ENCODE measurements at regions not wholly inside any gene's neighbourhood (a gene's known extent, or its start where the extent isn't known, plus 50 kb on each side); places are given as distances from the start of the nearest gene placed in this dataset.

DNA sequence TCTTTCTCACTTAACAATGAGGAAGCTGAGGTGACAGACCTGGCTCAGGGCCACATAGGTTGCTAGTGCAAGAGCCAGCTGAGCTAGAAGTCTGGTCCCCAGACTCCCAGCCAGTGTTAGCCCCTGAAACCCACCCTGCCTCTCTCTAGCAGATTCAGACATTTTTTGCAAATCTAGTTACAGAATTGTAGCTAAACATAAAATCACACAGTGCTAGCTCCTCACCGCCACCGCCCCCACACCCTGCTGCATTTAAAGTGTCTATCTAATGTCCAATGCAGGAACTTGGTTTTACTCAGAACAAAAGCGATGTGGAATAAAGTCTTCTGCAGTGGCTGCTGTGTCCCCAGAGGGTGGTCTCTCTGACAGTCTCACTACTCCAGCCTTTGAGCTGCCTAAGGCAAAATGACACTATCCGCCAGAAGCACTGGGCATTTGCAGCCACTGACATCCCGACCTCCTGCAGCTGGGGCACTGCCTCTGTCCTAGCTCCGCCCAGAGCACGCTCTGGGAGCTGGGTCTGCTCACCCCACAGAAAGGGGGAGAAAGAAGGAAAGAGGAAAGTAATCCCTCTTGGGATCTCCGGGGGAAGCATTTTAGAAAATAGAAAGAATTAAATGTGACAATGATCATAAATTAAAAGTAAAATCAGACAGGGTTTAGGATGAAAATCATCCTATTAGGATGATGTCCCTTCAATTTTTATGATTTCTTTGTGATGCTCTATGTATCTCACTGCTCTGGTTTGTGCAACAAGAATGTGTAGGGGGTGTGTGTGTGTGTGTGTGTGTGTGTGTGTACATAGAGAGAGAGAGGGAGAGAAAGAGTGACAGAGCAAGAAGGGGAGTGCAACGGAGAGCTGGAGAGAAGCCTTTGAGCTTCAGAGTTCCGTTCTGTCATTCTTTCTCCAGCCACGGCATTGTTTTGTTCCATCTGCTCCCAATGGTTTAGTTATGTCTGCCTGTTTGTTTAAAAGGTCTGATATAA lies 50.5 kb upstream of the ST8SIA3 start:
- H3K36me3 Mint-ChIP-seq (ENCODE audit: insufficient read depth, unreplicated experiment) = no peaks in the 10 kb centered on the region
- no TSS peak for BruUV-seq (replicated peaks)
- TF ChIP-seq, protein P1, sequence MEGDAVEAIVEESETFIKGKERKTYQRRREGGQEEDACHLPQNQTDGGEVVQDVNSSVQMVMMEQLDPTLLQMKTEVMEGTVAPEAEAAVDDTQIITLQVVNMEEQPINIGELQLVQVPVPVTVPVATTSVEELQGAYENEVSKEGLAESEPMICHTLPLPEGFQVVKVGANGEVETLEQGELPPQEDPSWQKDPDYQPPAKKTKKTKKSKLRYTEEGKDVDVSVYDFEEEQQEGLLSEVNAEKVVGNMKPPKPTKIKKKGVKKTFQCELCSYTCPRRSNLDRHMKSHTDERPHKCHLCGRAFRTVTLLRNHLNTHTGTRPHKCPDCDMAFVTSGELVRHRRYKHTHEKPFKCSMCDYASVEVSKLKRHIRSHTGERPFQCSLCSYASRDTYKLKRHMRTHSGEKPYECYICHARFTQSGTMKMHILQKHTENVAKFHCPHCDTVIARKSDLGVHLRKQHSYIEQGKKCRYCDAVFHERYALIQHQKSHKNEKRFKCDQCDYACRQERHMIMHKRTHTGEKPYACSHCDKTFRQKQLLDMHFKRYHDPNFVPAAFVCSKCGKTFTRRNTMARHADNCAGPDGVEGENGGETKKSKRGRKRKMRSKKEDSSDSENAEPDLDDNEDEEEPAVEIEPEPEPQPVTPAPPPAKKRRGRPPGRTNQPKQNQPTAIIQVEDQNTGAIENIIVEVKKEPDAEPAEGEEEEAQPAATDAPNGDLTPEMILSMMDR (IDR thresholded peaks at IDR 0.05; ENCODE audit: unreplicated experiment) = no peak
- no peaks in the 10 kb centered on the region for H3K4me1 Mint-ChIP-seq (ENCODE audit: low read depth, unreplicated experiment)
- no peak overlapping the region for H3K4me3 Mint-ChIP-seq (ENCODE audit: low read depth, unreplicated experiment)
- H3K27me3 Mint-ChIP-seq (ENCODE audit: unreplicated experiment) = no peaks in the 10 kb centered on the region
- CTCF ChIA-PET = no interaction called here
- intact Hi-C loops (cut with micrococcal nuclease; ENCODE audit: unreplicated experiment) = no loop called here
- no peak overlapping the region for H3K27ac Mint-ChIP-seq (ENCODE audit: unreplicated experiment)
- DNase-seq = no peak
- H3K9me3 Mint-ChIP-seq (ENCODE audit: low read depth, unreplicated experiment) = no peaks in the 10 kb centered on the region

Data from Calu3 (cell line).